Esophagus squamous epithelium (tissue), 5 donors: ENCODE measurements at regions not wholly inside any gene's neighbourhood (a gene's known extent, or its start where the extent isn't known, plus 50 kb on each side); places are given as distances from the start of the nearest gene placed in this dataset.

ENCODE experiments used
- DNase-seq: peaks from one replicate; lab custom pipeline; 2025; lab: John Stamatoyannopoulos, UW
- H3K27ac ChIP-seq, 4 donors: fragments of 200-600 bp; sonication (generic); one replicate each; pipeline ENCODE4 v1.5.1; 2016 to 2019; ENCODE audit warnings: mild to moderate bottlenecking in 1 of 4
- H3K27me3 ChIP-seq, 4 donors: fragments of 200-600 bp; sonication (generic); 1 replicate in 3 of 4; 2 replicates in 1 of 4; pipeline versions ENCODE4 v1.5.1 to v1.6.0; 2017 to 2021; ENCODE audit warnings: antibody characterized with exemption in 1 of 4
- H3K36me3 ChIP-seq, 3 donors: fragments of 200-600 bp; sonication (generic); one replicate each; pipeline ENCODE4 v1.5.1; 2016 to 2019
- H3K4me1 ChIP-seq, 3 donors: fragments of 200-600 bp; sonication (generic); one replicate each; pipeline ENCODE4 v1.5.1; 2017 to 2019
- H3K4me3 ChIP-seq, 4 donors: fragments of 200-600 bp; sonication (generic); 1 replicate in 3 of 4; 2 replicates in 1 of 4; pipeline ENCODE4 v1.5.1; 2016 to 2019; ENCODE audit warnings: mild to moderate bottlenecking in 2 of 4, moderate library complexity in 1 of 4
- H3K9me3 ChIP-seq, 3 donors: fragments of 200-600 bp; sonication (generic); one replicate each; pipeline ENCODE4 v1.5.1; 2016 to 2019
- POLR2A ChIP-seq, 4 donors: fragments of 450-650 bp; IDR thresholded peaks; one replicate each; pipeline ENCODE4 v1.6.1; 2017; ENCODE audit warnings: antibody characterized with exemption in 4 of 4, mild to moderate bottlenecking in 4 of 4, moderate library complexity in 3 of 4
- WGBS, 2 donors: methylation state at CpG; one replicate each; pipeline ENCODE4 v1.1.5; 2018; 5-methylcytosine and 5-hydroxymethylcytosine counted together
- intact Hi-C: fragments of 100-400 bp; cut with DNase I; formaldehyde crosslinking; loops from one replicate; pipeline ENCODE4 v1.15.0; 2022
- TF ChIP-seq, protein P1 (sequence below), 6 experiments: fragments of 450-650 bp in 4 of 6; fragments of 200-600 bp in 2 of 6; sonication (generic) in 2 of 6; IDR thresholded peaks; one replicate each; pipeline ENCODE4 v1.5.1; 2016 to 2019; ENCODE audit warnings: antibody characterized with exemption in 6 of 6, mild to moderate bottlenecking in 4 of 6, moderate library complexity in 4 of 6
- donor health status: DM: yes; HTN: yes; CAD: no.

- Histone ChIP-seq H3K4me3 (peak overlapping the region; percentile 40 to 65 (median 48)), H3K27me3 (peaks cover 0 to 4% (median 0%) of the 10 kb centered on the region in 4 donors), H3K36me3 (no peaks in the 10 kb centered on the region), H3K4me1 (peaks cover 0 to 15% (median 5%) of the 10 kb centered on the region in 3 donors), H3K27ac (peak overlapping the region; percentile 39 to 79 (median 70)), H3K9me3 (peaks cover 0 to 7% (median 0%) of the 10 kb centered on the region in 3 donors)
- WGBS, 2 donors, result 1 to 4% methylated on average over 2 to 9 of the region's 9 CpGs
- intact Hi-C loops, result no loop called here
- no peak for DNase-seq
- no peak for TF ChIP-seq POLR2A (IDR thresholded peaks at IDR 0.05)
- TF ChIP-seq, protein P1, sequence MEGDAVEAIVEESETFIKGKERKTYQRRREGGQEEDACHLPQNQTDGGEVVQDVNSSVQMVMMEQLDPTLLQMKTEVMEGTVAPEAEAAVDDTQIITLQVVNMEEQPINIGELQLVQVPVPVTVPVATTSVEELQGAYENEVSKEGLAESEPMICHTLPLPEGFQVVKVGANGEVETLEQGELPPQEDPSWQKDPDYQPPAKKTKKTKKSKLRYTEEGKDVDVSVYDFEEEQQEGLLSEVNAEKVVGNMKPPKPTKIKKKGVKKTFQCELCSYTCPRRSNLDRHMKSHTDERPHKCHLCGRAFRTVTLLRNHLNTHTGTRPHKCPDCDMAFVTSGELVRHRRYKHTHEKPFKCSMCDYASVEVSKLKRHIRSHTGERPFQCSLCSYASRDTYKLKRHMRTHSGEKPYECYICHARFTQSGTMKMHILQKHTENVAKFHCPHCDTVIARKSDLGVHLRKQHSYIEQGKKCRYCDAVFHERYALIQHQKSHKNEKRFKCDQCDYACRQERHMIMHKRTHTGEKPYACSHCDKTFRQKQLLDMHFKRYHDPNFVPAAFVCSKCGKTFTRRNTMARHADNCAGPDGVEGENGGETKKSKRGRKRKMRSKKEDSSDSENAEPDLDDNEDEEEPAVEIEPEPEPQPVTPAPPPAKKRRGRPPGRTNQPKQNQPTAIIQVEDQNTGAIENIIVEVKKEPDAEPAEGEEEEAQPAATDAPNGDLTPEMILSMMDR (IDR thresholded peaks at IDR 0.05), result no peak
Measured at GRCh38 chr14:103260629-103261124, 73.4 kb upstream of the EIF5 start.

GRCh38 chr14:103267226-103267910 lies 66.7 kb upstream of the EIF5 start:
- H3K4me1 ChIP-seq, result no peaks in the 10 kb centered on the region

DNA sequence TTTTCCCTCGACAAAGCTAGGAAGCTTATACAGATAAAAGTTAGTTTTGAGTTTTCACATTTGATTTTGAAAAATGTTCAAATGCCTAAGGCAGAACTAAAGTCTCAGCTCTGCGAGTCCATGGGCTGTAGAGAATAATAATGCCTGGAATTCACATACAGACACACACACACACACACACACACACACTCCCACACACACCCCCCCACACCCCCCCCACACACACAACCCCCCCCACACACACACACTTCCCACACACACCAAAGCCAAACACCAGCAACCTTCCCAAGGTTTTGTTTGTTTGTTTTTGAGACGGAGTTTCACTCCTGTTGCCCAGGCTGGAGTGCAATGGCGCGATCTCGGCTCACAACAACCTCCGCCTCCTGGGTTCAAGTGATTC lies 62.8 kb upstream of the EIF5 start:
- TF ChIP-seq, protein P1 (IDR thresholded peaks at IDR 0.05), result no peak
- TF ChIP-seq POLR2A (IDR thresholded peaks at IDR 0.05), result no peak
- intact Hi-C loops, result no loop called here
- Histone ChIP-seq H3K4me3 (no peak overlapping the region), H3K27me3 (peaks cover 0 to 83% (median 5%) of the 10 kb centered on the region in 4 donors), H3K9me3 (no peaks in the 10 kb centered on the region), H3K27ac (no peak overlapping the region), H3K36me3 (no peaks in the 10 kb centered on the region), H3K4me1 (peaks cover 6 to 17% (median 6%) of the 10 kb centered on the region in 3 donors)
- WGBS, 2 donors, result 87 to 95% methylated on average over 7 of the region's 7 CpGs
- no peak for DNase-seq

More at GRCh38 chr14:103267226-103267910, 66.7 kb upstream of the EIF5 start:
- DNase-seq, result no peak
- Histone ChIP-seq H3K9me3 (no peaks in the 10 kb centered on the region), H3K36me3 (no peaks in the 10 kb centered on the region), H3K4me3 (no peak overlapping the region), H3K27ac (no peak overlapping the region), H3K27me3 (peaks cover 0 to 44% (median 0%) of the 10 kb centered on the region in 4 donors)
- 83% methylated on average over 11 of the region's 11 CpGs for WGBS, 2 donors
- no peak for TF ChIP-seq POLR2A (IDR thresholded peaks at IDR 0.05)
- TF ChIP-seq, protein P1 (IDR thresholded peaks at IDR 0.05), result no peak
- intact Hi-C loops, result no loop called here

DNA sequence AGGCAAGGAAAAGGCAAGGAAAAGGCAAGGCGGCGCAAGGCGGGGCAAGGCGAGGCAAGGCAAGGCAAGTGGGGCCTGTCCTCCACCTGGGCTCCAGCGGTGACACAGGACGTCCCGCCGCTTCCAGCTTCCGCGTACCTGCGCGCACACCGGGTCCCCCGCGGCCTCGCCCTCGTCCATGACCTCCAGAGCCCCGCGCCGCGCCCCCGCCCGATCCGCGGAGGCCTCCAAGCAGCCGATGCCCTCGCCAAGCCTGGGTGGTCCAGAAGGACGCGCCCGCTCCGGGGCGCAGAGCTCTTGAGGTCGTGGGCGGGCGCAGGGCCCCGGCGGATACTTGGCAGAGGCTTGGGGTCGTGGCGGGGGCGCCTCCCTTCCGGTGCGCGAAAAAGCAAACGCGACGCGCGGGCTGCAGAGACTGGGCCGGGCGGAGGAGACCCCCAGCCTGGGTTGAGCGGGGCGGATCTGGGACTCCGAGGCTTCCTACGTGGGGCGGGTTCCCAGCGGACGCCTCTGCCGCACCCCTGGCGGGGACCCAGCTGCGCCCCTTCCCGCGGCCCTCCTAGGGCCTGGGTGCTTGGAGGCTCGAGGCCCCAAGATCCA lies 60.8 kb upstream of the EIF5 start:
- Histone ChIP-seq H3K27me3 (peaks cover 0 to 88% (median 9%) of the 10 kb centered on the region in 4 donors), H3K9me3 (no peaks in the 10 kb centered on the region), H3K27ac (peak overlapping the region in 1 of 4 donors; percentile 31), H3K4me3 (peak overlapping the region; percentile 38 to 66 (median 47)), H3K36me3 (no peaks in the 10 kb centered on the region), H3K4me1 (peaks cover 6 to 19% (median 6%) of the 10 kb centered on the region in 3 donors)
- intact Hi-C loops, result no loop called here
- TF ChIP-seq, protein P1 (IDR thresholded peaks at IDR 0.05), result no peak
- no peak for TF ChIP-seq POLR2A (IDR thresholded peaks at IDR 0.05)
- 2 to 14% methylated on average over 13 to 17 of the region's 63 CpGs for WGBS, 2 donors
- DNase-seq, result no peak
